Vagina (tissue), 2 donors: ENCODE measurements at regions not wholly inside any gene's neighbourhood (a gene's known extent, or its start where the extent isn't known, plus 50 kb on each side); places are given as distances from the start of the nearest gene placed in this dataset.
A peak's percentile ranks its signal among the peaks of the same experiment; 100 is the strongest.

Source experiments
- DNase-seq, 2 donors: peaks; one replicate each; pipeline ENCODE4 v3.0.0-alpha.2; 2017; ENCODE audit errors: extremely low spot score in 2 of 2
- H3K27ac ChIP-seq: fragments of 200-600 bp; sonication (generic); one replicate; pipeline ENCODE4 v1.5.1; 2019
- H3K27me3 ChIP-seq: fragments of 200-600 bp; sonication (generic); one replicate; pipeline ENCODE4 v1.5.1; 2019
- H3K36me3 ChIP-seq, 2 donors: fragments of 200-600 bp; sonication (generic); one replicate each; pipeline ENCODE4 v1.5.1; 2017 to 2019
- H3K4me1 ChIP-seq: fragments of 200-600 bp; sonication (generic); one replicate; pipeline ENCODE4 v1.5.1; 2019
- H3K4me3 ChIP-seq, 2 donors: fragments of 200-600 bp; sonication (generic); 1 replicate in 1 of 2; 2 replicates in 1 of 2; pipeline ENCODE4 v1.5.1; 2016 to 2019
- H3K9me3 ChIP-seq: fragments of 200-600 bp; sonication (generic); one replicate; pipeline ENCODE4 v1.5.1; 2019
- CTCF ChIP-seq, 3 experiments: fragments of 450-650 bp in 2 of 3; fragments of 200-600 bp in 1 of 3; sonication (generic) in 1 of 3; IDR thresholded peaks; one replicate each; pipeline ENCODE4 v1.5.1; 2017 to 2019; ENCODE audit warnings: antibody characterized with exemption in 3 of 3, mild to moderate bottlenecking in 2 of 3, moderate library complexity in 2 of 3
- POLR2A ChIP-seq, 2 donors: fragments of 450-650 bp; IDR thresholded peaks; one replicate each; pipeline ENCODE4 v1.6.1; 2017; ENCODE audit warnings: antibody characterized with exemption in 2 of 2, mild to moderate bottlenecking in 2 of 2, moderate library complexity in 2 of 2
- POLR2AphosphoS5 ChIP-seq, 2 donors: sonication (generic); formaldehyde crosslinking; IDR thresholded peaks; one replicate each; pipeline ENCODE4 v1.9.0; 2017; ENCODE audit warnings: antibody characterized with exemption in 2 of 2, mild to moderate bottlenecking in 2 of 2, low read depth in 1 of 2; ENCODE audit not compliant: insufficient read depth in 1 of 2
- intact Hi-C: fragments of 100-400 bp; cut with DNase I; formaldehyde crosslinking; loops from one replicate; pipeline ENCODE4 v1.15.1; 2023

GRCh38 chr9:129506892-129507291 is 114.0 kb downstream of the C9orf50 start:
- no peak overlapping the region for H3K27ac ChIP-seq
- DNase-seq: no peak
- H3K4me1 ChIP-seq: peaks cover 22% of the 10 kb centered on the region
- no peaks in the 10 kb centered on the region for H3K9me3 ChIP-seq
- no peak overlapping the region for H3K4me3 ChIP-seq
- TF ChIP-seq POLR2A (IDR thresholded peaks at IDR 0.05) (no peak), CTCF (IDR thresholded peaks at IDR 0.05) (no peak), POLR2AphosphoS5 (IDR thresholded peaks at IDR 0.05; ENCODE audit: insufficient read depth in 1 of 2, low read depth in 1 of 2) (no peak)
- H3K36me3 ChIP-seq: peaks cover 0 to 5% of the 10 kb centered on the region in 2 donors
- intact Hi-C loops: no loop called here
- no peaks in the 10 kb centered on the region for H3K27me3 ChIP-seq

- Histone ChIP-seq H3K9me3 (no peaks in the 10 kb centered on the region), H3K36me3 (peaks cover 0 to 5% of the 10 kb centered on the region in 2 donors), H3K27ac (no peak overlapping the region), H3K4me1 (peaks cover 28% of the 10 kb centered on the region), H3K4me3 (no peak overlapping the region), H3K27me3 (no peaks in the 10 kb centered on the region)
- TF ChIP-seq CTCF (IDR thresholded peaks at IDR 0.05) (no peak), POLR2AphosphoS5 (IDR thresholded peaks at IDR 0.05; ENCODE audit: insufficient read depth in 1 of 2, low read depth in 1 of 2) (no peak), POLR2A (IDR thresholded peaks at IDR 0.05) (no peak)
- no peak for DNase-seq
- intact Hi-C loops: no loop called here
Observed at GRCh38 chr9:129506041-129506440, 114.9 kb downstream of the C9orf50 start.

GRCh38 chr9:129505270-129505902 is 115.5 kb downstream of the C9orf50 start:
- intact Hi-C loops: no loop called here
- H3K9me3 ChIP-seq: no peaks in the 10 kb centered on the region
- peaks cover 0 to 5% of the 10 kb centered on the region in 2 donors for H3K36me3 ChIP-seq
- H3K4me3 ChIP-seq: no peak overlapping the region
- H3K4me1 ChIP-seq: peaks cover 34% of the 10 kb centered on the region
- TF ChIP-seq CTCF (IDR thresholded peaks at IDR 0.05) (no peak), POLR2AphosphoS5 (IDR thresholded peaks at IDR 0.05; ENCODE audit: insufficient read depth in 1 of 2, low read depth in 1 of 2) (peak in 1 of 2 donors; percentile 22)
- H3K27me3 ChIP-seq: no peaks in the 10 kb centered on the region
- no peak for DNase-seq
- no peak overlapping the region for H3K27ac ChIP-seq

GRCh38 chr9:129504404-129504803 is 116.5 kb downstream of the C9orf50 start:
- Histone ChIP-seq H3K27ac (no peak overlapping the region), H3K27me3 (no peaks in the 10 kb centered on the region), H3K36me3 (peaks cover 0 to 5% of the 10 kb centered on the region in 2 donors), H3K9me3 (no peaks in the 10 kb centered on the region), H3K4me1 (peaks cover 44% of the 10 kb centered on the region), H3K4me3 (no peak overlapping the region)
- intact Hi-C loops: no loop called here
- TF ChIP-seq POLR2AphosphoS5 (IDR thresholded peaks at IDR 0.05; ENCODE audit: insufficient read depth in 1 of 2, low read depth in 1 of 2) (no peak), CTCF (IDR thresholded peaks at IDR 0.05) (no peak), POLR2A (IDR thresholded peaks at IDR 0.05) (no peak)
- no peak for DNase-seq

GRCh38 chr9:129501771-129502319 is 119.1 kb downstream of the C9orf50 start:
- intact Hi-C loops: no loop called here
- TF ChIP-seq CTCF (IDR thresholded peaks at IDR 0.05) (no peak), POLR2AphosphoS5 (IDR thresholded peaks at IDR 0.05; ENCODE audit: insufficient read depth in 1 of 2, low read depth in 1 of 2) (peak in 1 of 2 donors; percentile 16)
- Histone ChIP-seq H3K9me3 (no peaks in the 10 kb centered on the region), H3K27ac (peak overlapping the region; percentile 99), H3K4me1 (peaks cover 68% of the 10 kb centered on the region), H3K27me3 (no peaks in the 10 kb centered on the region), H3K4me3 (no peak overlapping the region), H3K36me3 (peaks cover 0 to 5% of the 10 kb centered on the region in 2 donors)
- DNase-seq: no peak
